H54 (cell line): ENCODE measurements at regions not wholly inside any gene's neighbourhood (a gene's known extent, or its start where the extent isn't known, plus 50 kb on each side); places are given as distances from the start of the nearest gene placed in this dataset.

Experiments used
- DNase-seq: peaks from one replicate; pipeline ENCODE4 v3.0.0; 2011; ENCODE audit warnings: low spot score, mixed read lengths; ENCODE audit not compliant: insufficient read length
- FAIRE-seq: peaks from 3 replicates; lab custom pipeline; 2011; peaks lifted over from hg19 to GRCh38; lab: Jason Lieb, UNC
- POLR2A ChIP-seq: IDR thresholded peaks from 2 replicates; pipeline ENCODE4 v1.6.1; 2011; ENCODE audit warnings: low read depth, mild to moderate bottlenecking, low read length

GRCh38 chr12:43131301-43131700, 420.7 kb downstream of the ADAMTS20 start:
- FAIRE-seq (no peak), DNase-seq (no peak)
- TF ChIP-seq POLR2A: no peak

- TF ChIP-seq POLR2A: no peak
- no peak for DNase-seq
- FAIRE-seq: no peak
Measured at GRCh38 chr12:43127886-43128549, 424.0 kb downstream of the ADAMTS20 start.

- no peak for FAIRE-seq
- TF ChIP-seq POLR2A: no peak
- no peak for DNase-seq
Measured at GRCh38 chr12:43126652-43127375, 425.2 kb downstream of the ADAMTS20 start.

- no peak for TF ChIP-seq POLR2A
- FAIRE-seq: no peak
- DNase-seq: no peak
Measured at GRCh38 chr12:43123461-43123860, 428.5 kb downstream of the ADAMTS20 start.

GRCh38 chr12:43120150-43120549, 431.9 kb downstream of the ADAMTS20 start:
- TF ChIP-seq POLR2A: no peak
- FAIRE-seq: no peak
- DNase-seq: no peak

GRCh38 chr12:43118881-43119280, 433.1 kb downstream of the ADAMTS20 start:
- DNase-seq: no peak
- no peak for TF ChIP-seq POLR2A

GRCh38 chr12:43118234-43118633, 433.8 kb downstream of the ADAMTS20 start:
- no peak for FAIRE-seq

More at GRCh38 chr12:43118881-43119280, 433.1 kb downstream of the ADAMTS20 start:
- no peak for FAIRE-seq

GRCh38 chr12:43117226-43117930, 434.6 kb downstream of the ADAMTS20 start:
- no peak for FAIRE-seq
- TF ChIP-seq POLR2A: no peak
- no peak for DNase-seq

More at GRCh38 chr12:43118234-43118633, 433.8 kb downstream of the ADAMTS20 start:
- no peak for DNase-seq
- TF ChIP-seq POLR2A: no peak

GRCh38 chr12:43115441-43116160, 436.4 kb downstream of the ADAMTS20 start:
- TF ChIP-seq POLR2A: no peak
- DNase-seq: no peak
- FAIRE-seq: no peak

- no peak for TF ChIP-seq POLR2A
- DNase-seq (no peak), FAIRE-seq (no peak)
Measured at GRCh38 chr12:43114316-43114715, 437.7 kb downstream of the ADAMTS20 start.

GRCh38 chr12:43113616-43114015, 438.4 kb downstream of the ADAMTS20 start:
- FAIRE-seq: no peak
- DNase-seq: no peak
- TF ChIP-seq POLR2A: no peak

GRCh38 chr12:43113135-43113534, 438.9 kb downstream of the ADAMTS20 start:
- no peak for DNase-seq
- no peak for TF ChIP-seq POLR2A
- no peak for FAIRE-seq

- DNase-seq (no peak), FAIRE-seq (no peak)
- no peak for TF ChIP-seq POLR2A
Measured at GRCh38 chr12:43112101-43112920, 439.7 kb downstream of the ADAMTS20 start.

- TF ChIP-seq POLR2A: no peak
- FAIRE-seq (no peak), DNase-seq (no peak)
Measured at GRCh38 chr12:43111608-43112007, 440.4 kb downstream of the ADAMTS20 start.
